Mucosa of stomach (tissue), 1 donor: ENCODE measurements at regions not wholly inside any gene's neighbourhood (a gene's known extent, or its start where the extent isn't known, plus 50 kb on each side); places are given as distances from the start of the nearest gene placed in this dataset.

ENCODE experiments used
- H3K27me3 ChIP-seq: one replicate; pipeline ENCODE4 v1.7.0; 2013; ENCODE audit warnings: mild to moderate bottlenecking, low read length; ENCODE audit not compliant: control insufficient read depth, insufficient read depth
- H3K36me3 ChIP-seq: one replicate; pipeline ENCODE4 v1.7.0; 2013; ENCODE audit warnings: low read length; ENCODE audit not compliant: control insufficient read depth, insufficient read depth
- H3K4me1 ChIP-seq: one replicate; pipeline ENCODE4 v1.7.0; 2013; ENCODE audit warnings: mild to moderate bottlenecking, low read length; ENCODE audit not compliant: control insufficient read depth, insufficient read depth
- H3K4me3 ChIP-seq: one replicate; pipeline ENCODE4 v1.7.0; 2013; ENCODE audit warnings: low read length
- H3K9ac ChIP-seq: one replicate; pipeline ENCODE4 v1.7.0; 2013; ENCODE audit warnings: mild to moderate bottlenecking, low read length, moderate library complexity
- H3K9me3 ChIP-seq: one replicate; pipeline ENCODE4 v1.7.0; 2013; ENCODE audit warnings: mild to moderate bottlenecking, low read length, moderate library complexity; ENCODE audit not compliant: control insufficient read depth
- donor health status: Pancreatic carcinoma.

DNA sequence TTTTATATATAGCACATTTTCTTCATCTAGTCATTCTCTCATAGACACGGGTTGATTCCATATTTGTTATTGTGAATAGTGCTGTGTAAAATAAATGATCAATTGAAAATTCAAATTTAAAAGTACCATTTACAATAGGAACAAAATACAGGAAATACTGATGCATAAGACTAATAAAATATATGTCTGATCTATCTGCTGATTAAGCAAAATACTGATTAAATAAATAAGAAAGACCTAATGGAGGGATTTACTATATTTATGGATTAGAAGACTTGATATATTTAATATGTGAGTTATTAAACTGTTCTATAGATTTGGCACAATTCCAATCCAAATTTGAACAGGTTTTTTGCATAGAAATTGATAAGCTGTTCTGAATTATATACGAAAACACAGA lies 1044.8 kb upstream of the ADGRL2 start:
- no peaks in the 10 kb centered on the region for H3K9me3 ChIP-seq
- no peaks in the 10 kb centered on the region for H3K4me1 ChIP-seq
- H3K27me3 ChIP-seq = no peaks in the 10 kb centered on the region
- H3K4me3 ChIP-seq = no peak overlapping the region
- H3K9ac ChIP-seq = no peak overlapping the region
- no peaks in the 10 kb centered on the region for H3K36me3 ChIP-seq

DNA sequence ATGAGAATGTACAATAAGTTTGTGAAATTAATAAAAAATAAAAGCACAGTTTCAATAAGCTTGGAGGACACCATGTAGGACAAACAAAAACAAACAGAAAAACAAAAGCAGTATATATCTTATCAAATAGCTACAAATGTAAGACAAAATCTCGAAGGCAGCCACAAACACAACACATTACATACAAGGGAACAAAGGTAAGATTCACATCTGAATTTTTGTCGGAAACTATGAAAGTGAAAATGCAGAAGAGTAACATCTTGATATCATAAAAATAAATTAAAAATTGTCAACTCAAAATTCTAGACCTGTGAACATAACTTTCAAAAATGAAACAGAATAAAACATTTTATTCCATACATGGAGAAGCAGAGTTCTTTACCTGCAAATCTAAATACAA lies 1049.5 kb upstream of the ADGRL2 start:
- H3K27me3 ChIP-seq = no peaks in the 10 kb centered on the region
- H3K36me3 ChIP-seq = no peaks in the 10 kb centered on the region
- H3K4me3 ChIP-seq = no peak overlapping the region
- no peak overlapping the region for H3K9ac ChIP-seq
- H3K9me3 ChIP-seq = no peaks in the 10 kb centered on the region
- no peaks in the 10 kb centered on the region for H3K4me1 ChIP-seq

DNA sequence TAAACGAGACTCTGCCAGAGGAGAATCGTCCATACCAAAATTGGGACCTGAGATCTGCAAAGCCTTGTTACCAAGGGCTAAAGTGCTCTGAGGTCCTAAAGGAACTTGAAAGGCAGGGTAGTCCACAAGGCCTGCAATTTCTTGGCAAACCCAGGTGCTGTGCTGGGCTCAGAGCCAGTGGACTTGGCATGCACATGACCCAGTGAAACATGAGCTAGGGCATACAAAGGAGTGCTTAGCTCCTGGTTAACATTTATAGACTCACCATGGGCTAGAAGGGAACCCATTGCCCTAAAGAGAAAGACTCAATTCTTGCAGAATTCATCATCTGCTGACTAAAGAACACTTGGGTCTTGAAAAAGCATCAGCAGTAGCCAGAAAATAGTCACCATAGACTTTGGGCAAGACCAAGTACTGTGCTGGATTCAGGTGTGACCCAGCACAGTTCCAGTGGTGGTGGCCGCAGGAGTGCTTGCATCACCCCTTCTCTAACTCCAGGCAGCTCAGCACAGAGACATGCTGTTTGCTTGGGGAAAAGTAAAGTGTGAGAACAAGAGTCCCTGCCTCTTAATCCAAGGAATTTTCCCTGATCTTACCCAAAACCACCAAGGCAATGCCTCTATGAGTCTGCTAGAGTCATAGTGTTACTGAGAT lies 1069.4 kb upstream of the ADGRL2 start:
- H3K27me3 ChIP-seq = no peaks in the 10 kb centered on the region
- H3K9ac ChIP-seq = no peak overlapping the region
- H3K4me3 ChIP-seq = no peak overlapping the region
- no peaks in the 10 kb centered on the region for H3K4me1 ChIP-seq
- H3K36me3 ChIP-seq = no peaks in the 10 kb centered on the region
- H3K9me3 ChIP-seq = no peaks in the 10 kb centered on the region

DNA sequence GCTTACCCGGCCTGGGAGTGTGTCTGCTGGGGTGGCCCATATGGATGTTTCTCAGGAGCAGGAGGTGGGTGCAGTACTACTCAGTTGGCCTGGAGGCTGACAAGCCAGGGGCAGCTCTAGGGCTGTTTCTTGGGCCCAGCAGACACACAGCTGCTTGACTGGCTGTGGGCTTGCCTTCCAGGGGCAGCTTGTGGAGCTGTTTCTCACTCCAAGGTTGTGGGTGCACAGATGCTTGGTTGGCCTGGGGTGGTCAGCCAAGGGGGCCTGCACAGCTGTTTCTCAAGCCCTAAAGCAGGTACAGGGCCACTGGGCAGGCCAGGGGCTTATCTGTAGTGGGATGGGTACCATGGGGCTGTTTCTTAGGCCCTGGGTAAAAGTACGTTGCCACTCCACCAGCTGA lies 1078.1 kb upstream of the ADGRL2 start:
- no peak overlapping the region for H3K9ac ChIP-seq
- H3K4me1 ChIP-seq = no peaks in the 10 kb centered on the region
- no peaks in the 10 kb centered on the region for H3K27me3 ChIP-seq
- H3K9me3 ChIP-seq = no peaks in the 10 kb centered on the region
- no peak overlapping the region for H3K4me3 ChIP-seq
- no peaks in the 10 kb centered on the region for H3K36me3 ChIP-seq

DNA sequence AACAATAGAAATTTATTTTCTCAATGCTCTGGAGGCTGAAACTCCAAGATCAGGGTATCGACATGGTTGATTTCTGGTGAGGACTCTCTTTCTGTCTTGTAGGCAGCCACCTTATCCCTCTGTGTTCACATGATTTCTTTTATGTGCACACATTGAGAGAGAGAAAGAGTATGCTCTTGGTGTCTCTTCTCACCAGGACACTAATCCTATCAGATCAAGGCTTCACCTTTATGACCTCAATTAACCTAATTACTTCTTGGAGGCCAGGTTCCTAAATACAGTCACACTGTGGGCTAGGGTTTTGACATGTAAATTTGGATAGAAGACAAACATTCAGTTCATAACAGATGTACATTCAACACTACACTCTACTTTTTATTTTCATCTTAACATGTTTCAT lies 1094.2 kb upstream of the ADGRL2 start:
- Histone ChIP-seq H3K4me1 (no peaks in the 10 kb centered on the region), H3K4me3 (no peak overlapping the region), H3K9ac (no peak overlapping the region), H3K27me3 (no peaks in the 10 kb centered on the region), H3K9me3 (no peaks in the 10 kb centered on the region), H3K36me3 (no peaks in the 10 kb centered on the region)

DNA sequence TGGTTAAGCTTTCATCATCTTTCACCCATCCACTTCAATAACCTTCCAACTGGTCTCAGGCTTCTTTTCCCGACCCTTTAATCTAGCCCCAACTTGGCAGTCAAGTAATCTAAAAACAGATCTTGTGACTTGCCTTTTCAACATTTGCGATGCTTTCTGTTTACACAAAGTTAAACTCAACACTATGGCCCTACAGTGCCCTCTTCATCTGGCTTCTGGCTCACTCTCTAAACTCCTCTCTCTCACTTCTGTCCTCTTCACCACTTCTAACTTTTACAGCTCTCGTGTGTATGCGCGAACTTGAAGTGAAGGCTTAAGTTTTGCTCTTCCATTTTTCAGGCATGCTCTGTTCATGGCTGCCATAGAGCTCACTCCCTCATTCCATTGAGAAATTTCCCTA lies 1122.3 kb upstream of the ADGRL2 start:
- H3K9me3 ChIP-seq = no peaks in the 10 kb centered on the region
- no peaks in the 10 kb centered on the region for H3K4me1 ChIP-seq
- no peaks in the 10 kb centered on the region for H3K27me3 ChIP-seq
- no peak overlapping the region for H3K9ac ChIP-seq
- no peak overlapping the region for H3K4me3 ChIP-seq
- H3K36me3 ChIP-seq = no peaks in the 10 kb centered on the region

DNA sequence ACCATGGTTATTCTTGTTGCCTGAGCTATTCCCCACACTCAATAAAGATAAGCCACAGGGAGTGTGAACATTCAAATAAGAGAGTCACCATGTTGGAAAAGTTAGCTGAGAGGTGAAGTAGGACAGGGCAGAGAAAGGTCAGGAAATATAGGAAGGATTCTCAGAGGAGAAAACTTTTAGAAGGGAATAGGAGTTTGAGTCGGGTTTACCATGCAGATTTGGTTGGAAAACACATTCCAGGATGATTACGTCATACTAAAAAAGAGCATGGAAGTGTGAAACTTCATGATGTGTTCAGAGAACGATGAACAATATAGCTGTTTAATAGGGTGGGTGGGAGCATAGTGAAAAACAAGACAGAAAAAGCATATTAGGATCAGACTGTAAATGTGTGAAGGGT lies 1125.3 kb upstream of the ADGRL2 start:
- no peaks in the 10 kb centered on the region for H3K4me1 ChIP-seq
- H3K9me3 ChIP-seq = no peaks in the 10 kb centered on the region
- H3K4me3 ChIP-seq = no peak overlapping the region
- no peaks in the 10 kb centered on the region for H3K36me3 ChIP-seq
- H3K9ac ChIP-seq = no peak overlapping the region
- no peaks in the 10 kb centered on the region for H3K27me3 ChIP-seq

DNA sequence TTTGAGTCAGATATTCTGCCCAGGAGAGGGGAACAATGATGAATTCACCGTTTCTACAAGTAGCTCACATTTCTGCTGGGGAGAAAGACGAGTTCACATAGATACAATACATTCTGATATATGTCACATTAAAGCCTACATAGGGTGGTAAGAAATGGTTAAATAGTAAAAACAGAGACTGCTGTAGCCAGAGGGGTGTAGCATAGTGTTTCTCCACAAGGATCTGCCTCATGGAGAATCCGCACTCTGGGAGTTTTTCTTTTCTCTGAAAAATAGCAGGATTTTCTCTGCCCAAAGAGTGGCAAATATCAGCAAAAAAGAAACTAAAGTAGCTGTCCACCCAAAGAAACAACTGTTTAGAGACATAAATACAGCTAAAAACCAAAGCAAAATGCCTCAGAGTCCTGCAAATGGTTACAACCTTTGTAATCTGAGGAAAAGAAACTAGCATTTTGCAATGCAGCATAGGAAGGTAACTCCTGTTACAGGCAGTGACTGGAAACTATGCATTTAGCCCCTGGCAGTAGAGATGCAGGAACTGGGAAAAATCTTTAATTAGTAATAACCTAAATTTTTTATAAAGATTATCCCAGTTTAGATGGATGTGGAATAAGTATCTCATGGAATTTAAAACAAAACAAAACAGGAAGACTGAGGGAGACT lies 1126.7 kb upstream of the ADGRL2 start:
- no peaks in the 10 kb centered on the region for H3K36me3 ChIP-seq
- H3K27me3 ChIP-seq = no peaks in the 10 kb centered on the region
- no peak overlapping the region for H3K4me3 ChIP-seq
- no peaks in the 10 kb centered on the region for H3K4me1 ChIP-seq
- no peak overlapping the region for H3K9ac ChIP-seq
- H3K9me3 ChIP-seq = no peaks in the 10 kb centered on the region

DNA sequence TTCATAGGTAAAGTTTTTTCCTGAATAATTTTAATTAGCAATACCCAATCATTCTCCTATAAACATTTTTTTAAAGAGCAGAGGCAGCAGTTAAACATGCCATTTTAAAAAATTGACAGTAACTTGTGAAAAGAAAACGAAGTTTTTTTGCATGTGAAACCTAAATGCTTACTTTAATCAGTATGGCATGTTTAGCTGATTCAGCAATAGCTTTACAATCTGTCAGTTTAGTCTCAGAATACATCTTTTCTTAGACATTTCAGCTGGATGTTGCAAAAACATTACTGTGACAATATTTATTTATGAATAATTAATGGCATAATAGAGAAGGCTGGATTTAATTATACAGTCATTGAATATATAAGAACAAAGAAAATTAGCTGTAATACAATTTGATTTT lies 1132.4 kb upstream of the ADGRL2 start:
- H3K36me3 ChIP-seq = no peaks in the 10 kb centered on the region
- H3K4me1 ChIP-seq = no peaks in the 10 kb centered on the region
- H3K4me3 ChIP-seq = no peak overlapping the region
- no peaks in the 10 kb centered on the region for H3K9me3 ChIP-seq
- H3K27me3 ChIP-seq = no peaks in the 10 kb centered on the region
- H3K9ac ChIP-seq = no peak overlapping the region

DNA sequence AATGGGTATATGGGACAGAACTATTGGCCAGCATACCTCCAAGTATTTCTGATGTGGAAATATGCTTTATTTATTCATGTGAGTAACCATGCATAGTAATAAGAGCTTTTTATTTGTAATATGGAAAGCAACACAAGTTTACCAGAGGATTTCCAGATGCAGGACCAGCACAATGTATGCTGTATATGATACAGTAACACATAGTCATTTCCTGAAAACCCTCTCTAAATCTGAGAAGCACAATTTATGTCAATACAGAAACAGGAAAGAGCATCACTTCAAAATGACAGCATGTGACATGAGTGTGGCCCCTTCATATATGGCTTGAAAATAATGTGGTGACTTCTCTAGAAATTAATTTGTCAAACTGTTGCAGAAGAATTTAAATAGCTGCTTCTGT lies 1134.7 kb upstream of the ADGRL2 start:
- no peaks in the 10 kb centered on the region for H3K9me3 ChIP-seq
- H3K4me3 ChIP-seq = no peak overlapping the region
- H3K36me3 ChIP-seq = no peaks in the 10 kb centered on the region
- H3K4me1 ChIP-seq = no peaks in the 10 kb centered on the region
- no peak overlapping the region for H3K9ac ChIP-seq
- no peaks in the 10 kb centered on the region for H3K27me3 ChIP-seq

DNA sequence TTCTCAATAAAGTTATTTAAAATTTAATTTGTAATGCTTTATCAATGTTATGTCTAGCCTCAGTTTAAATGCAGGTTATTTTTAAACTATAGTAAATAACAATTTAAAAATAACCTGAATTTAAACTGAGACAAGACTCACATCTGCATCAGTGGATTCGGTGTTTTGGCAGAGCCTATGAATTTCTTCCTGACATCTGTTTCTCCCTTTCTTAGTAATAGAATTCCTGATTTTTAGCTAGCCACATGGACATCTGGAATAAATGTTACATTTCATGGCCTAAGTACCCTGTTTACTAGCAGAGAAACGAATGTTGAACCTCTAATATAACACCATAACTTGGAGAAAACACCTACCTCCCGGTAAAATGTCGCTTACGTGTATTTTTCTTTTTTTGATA lies 1141.6 kb upstream of the ADGRL2 start:
- no peaks in the 10 kb centered on the region for H3K9me3 ChIP-seq
- no peaks in the 10 kb centered on the region for H3K36me3 ChIP-seq
- H3K27me3 ChIP-seq = no peaks in the 10 kb centered on the region
- H3K4me3 ChIP-seq = no peak overlapping the region
- H3K9ac ChIP-seq = no peak overlapping the region
- H3K4me1 ChIP-seq = no peaks in the 10 kb centered on the region

DNA sequence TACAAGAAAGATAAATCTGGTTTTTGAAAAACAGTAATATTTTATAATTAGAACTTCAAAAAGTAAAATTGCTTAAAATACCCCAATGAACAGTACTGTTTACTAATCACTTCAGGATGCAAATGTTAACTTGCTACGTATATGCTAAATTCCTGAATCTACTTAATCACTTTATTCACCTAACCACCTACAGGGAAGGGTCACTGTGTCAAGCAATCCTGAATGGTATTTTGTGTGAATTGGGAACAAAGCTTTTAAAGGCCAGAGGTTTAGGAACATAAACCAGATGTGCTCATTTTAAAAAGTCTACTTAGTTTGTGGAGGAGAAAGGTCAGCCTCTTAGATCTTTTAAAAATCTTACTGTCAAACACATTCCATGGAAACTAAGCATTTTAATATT lies 1143.0 kb upstream of the ADGRL2 start:
- Histone ChIP-seq H3K9me3 (no peaks in the 10 kb centered on the region), H3K4me1 (no peaks in the 10 kb centered on the region), H3K4me3 (no peak overlapping the region), H3K9ac (no peak overlapping the region), H3K27me3 (no peaks in the 10 kb centered on the region), H3K36me3 (no peaks in the 10 kb centered on the region)
